LoVo (cell line): ENCODE measurements at regions not wholly inside any gene's neighbourhood (a gene's known extent, or its start where the extent isn't known, plus 50 kb on each side); places are given as distances from the start of the nearest gene placed in this dataset.

Experiments used
- DNase-seq: peaks from one replicate; pipeline ENCODE4 v3.0.0-alpha.2; 2016; ENCODE audit warnings: low spot score

DNA sequence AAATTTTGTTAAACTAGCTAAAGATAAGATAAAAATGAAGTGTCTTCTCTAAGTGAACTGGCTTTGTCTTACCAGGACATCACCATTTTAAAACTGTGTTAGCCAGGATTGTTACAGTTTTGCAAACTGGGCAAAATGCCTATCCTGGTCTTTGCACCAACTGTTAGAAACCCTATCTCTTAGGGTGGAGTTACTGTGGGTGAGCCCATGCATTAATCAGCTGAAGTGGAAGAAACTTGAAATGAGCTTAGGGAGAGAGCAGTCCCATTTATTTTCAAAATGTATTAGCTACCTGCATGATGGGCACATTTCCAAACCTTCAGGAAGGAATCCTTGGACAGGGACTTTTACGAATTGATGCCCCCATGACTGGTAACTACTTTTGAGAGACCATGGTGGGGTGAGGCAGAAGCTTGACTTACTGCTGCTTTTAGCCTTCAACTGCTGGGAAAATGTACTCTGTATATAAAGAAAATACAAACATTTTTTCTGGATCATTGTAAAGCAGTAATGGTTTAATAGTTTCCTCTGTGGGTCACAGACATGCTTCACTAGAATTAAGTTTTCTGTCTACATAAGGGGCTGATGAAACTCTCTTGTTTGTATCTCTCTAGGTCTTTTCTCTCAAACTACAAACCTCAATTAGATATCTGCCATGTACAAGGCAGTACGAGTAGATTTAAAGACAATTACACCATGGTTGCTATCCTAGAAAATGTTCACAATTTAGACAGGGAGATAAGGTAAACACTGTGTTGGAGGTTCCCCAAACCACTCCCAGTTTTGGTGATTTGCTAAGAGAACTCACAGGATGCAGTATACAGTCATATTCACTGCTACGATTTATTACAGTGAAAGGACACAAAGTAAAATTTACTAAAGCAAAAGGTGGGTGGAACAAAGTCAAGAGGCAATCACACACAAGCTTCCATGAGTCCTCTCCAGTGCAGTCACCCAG lies 321.4 kb upstream of the MMADHC start:
- DNase-seq, result no peak

DNA sequence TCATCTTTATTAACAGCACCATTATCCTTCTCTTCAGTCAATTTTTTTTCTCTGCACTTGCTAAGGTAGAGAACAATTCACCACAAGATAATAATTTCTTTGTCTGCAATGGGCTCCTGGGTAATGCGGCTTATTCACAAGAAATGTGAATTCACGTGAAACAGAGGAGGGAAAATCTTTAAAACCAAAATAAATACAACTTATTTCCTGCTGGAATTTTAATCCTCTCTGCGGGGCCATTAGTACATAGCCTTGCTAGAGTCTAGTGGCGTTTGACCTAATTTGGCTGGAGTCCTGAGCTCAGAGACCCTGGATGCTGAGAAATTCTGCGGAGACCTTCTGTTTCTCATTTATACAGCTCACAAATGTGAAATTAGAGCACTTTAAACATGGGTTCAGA lies 319.3 kb upstream of the MMADHC start:
- DNase-seq, result no peak

- no peak for DNase-seq
These were observed 317.0 kb upstream of the MMADHC start for GRCh38 chr2:149904352-149905175.

DNA sequence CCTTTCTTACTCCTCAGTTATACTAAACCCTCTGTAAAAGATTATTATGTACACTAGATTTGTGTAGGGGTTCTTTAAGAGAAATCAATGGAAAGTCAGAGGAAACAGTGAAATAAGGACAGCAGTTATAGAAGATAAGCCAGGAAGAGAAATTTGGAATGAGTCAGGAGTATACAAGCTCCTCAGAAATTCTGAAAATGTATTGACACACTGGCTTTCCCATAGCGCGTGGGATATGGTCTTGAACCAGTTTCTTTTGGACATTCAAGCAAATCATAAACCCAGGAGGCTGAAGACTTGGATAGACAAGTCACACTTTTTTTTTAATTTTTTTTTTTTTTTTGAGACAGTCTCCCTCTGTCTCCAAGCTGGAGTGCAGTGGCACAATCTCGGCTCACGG lies 316.1 kb upstream of the MMADHC start:
- no peak for DNase-seq

DNA sequence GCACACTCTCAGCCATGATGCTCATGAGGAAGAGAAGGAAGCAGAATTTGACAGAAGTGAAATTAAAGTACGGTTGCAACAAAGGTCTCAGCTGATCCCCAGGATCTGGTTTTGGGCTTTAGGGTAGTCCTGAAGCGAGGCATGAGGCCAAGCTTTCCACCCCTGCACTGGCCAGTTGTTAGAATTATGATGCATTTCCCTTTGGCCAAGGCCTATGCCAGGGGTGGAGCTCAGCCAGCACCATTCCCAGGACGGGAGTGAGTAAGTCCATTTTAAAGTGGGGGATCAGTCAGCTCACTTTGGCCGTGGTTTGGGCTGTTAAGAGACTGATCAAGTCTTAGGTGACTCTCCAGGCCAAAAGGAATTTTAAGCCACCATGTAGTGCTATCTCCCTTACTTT lies 314.5 kb upstream of the MMADHC start:
- DNase-seq, result no peak

DNA sequence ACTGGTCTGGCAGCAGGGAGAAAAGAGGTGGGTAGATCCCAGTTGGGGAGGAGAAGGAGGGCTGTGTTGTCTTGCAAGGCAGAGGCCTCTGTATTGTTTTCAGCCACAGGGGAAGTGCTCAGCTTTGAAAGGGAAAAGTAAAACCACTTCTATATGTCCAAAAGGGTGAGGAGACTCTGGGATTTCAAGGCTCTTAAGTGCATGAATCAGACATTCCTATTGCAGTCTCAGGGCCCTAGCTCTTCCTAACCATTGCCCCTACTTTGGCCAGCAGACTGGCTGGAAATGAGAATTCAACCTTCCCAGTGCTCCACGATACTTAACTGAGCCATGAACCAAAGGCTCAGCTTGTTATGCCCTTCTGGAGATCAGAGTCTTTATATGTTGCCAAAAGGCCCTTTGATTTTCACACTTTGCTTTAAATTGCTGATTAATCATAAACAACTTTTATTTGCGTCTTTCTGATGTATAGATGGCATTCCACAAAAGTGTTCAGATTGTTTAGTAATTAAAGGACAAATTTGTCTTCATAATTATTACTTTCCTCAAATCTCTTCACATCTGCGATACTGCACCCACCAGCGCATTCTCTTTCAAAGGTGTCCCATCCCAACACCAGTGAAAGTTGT lies 313.8 kb upstream of the MMADHC start:
- DNase-seq, result no peak

- DNase-seq, result no peak
These were observed 311.8 kb upstream of the MMADHC start for GRCh38 chr2:149899390-149899789.

DNA sequence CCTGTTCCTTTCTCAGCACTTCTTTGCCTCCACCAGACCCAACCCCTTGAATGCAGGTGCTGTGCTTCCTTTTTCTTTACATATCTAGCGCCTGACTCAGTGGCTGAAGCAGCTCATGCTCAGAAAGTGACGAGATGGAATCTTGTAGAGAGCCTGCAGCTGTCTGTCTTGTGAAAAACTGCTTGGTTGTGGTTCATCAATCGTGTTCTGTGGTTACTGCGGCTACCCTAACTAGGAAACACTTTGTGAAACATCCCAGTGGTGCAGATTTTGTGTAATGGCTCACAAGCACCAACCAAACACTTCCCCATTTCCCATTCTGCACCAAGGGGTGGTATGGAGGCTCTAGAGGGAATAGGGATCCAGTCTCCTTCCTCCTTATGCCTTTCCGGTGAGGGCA lies 307.2 kb upstream of the MMADHC start:
- no peak for DNase-seq

GRCh38 chr2:149894226-149894625 lies 306.7 kb upstream of the MMADHC start:
- DNase-seq, result no peak

DNA sequence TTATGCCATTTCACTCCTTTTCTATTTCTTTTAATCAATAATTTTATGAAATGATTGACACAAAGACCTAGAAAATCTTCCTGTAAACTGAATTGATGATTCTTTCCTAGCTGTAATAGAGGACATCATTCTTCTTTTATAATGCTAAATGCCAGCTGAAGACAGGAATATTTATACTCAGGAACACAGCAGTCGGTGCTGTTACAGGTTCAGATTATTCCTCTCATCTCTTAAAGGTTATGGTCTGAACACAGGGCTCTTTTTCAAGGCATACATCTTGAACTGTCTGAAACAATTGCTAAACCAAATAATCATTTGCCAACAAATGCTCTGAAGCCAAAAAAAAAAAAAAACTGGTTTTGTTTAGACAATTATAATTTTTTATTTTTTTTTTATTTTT lies 305.0 kb upstream of the MMADHC start:
- DNase-seq, result no peak

GRCh38 chr2:149885946-149886345 lies 298.4 kb upstream of the MMADHC start:
- no peak for DNase-seq

DNA sequence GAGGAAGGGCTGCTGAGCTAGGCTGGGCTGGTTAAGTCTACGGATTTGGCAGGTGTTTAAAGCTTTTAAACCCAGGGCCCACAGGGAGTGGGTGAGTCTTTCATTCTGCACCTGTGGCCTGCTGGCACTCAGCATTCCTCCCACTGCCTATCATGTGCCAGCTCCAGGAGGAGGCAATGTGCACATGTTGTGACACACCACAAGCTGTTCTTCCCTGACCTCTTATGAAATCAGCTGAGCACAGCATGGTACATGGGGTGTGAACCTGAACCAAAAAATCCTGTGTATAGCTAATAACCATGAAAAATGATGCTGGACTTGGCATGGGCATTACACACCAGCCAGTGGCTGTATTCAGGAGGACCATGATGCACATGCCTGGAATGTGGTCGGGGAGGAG lies 297.9 kb upstream of the MMADHC start:
- DNase-seq, result no peak

- no peak for DNase-seq
These were observed 297.3 kb upstream of the MMADHC start for GRCh38 chr2:149884871-149885270.

DNA sequence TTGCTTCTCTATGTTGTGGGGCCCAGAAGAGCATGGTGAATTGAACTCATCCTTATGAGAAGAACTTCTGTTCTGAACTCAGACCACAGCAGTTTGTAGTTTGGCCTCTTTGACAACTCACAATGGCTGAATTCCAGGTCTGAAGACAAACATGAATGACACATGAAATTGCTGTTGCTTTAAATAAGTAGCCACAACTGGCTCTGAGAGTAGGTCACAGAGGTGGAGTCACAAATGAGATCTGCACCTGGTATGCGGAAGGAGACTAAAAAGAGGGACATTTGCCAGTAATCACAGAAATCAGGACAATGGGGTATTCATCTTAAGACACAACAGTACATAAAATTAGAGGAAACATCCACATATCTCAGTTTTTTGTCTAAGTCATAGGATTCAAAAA lies 290.3 kb upstream of the MMADHC start:
- peak; percentile 37 for DNase-seq

- DNase-seq, result no peak
These were observed 289.5 kb upstream of the MMADHC start for GRCh38 chr2:149877074-149877473.

- no peak for DNase-seq
These were observed 286.4 kb upstream of the MMADHC start for GRCh38 chr2:149873936-149874335.

DNA sequence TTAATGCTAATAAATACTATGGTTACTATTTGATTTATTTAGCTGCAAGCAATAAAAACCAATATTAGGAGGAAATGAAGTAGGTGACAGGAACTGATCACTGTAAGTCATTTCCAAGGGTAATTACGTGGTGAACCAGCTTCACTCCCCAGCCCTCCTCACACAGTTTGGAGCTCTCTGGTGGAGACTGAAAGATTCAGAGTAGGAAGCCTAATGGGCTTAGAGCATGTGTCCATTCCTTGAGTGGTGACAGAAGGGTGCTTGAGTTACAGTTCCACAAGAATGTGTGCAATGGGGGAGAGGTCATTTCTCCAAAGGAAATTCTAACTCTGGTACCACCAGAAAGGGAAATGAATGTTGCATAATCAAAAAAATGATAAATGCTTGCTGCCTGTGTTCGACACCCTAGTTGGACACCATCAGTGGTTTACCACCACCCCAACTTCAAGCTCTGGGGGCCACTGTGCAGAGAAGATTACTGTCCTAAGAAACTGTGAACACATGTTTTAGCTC lies 285.1 kb upstream of the MMADHC start:
- no peak for DNase-seq

DNA sequence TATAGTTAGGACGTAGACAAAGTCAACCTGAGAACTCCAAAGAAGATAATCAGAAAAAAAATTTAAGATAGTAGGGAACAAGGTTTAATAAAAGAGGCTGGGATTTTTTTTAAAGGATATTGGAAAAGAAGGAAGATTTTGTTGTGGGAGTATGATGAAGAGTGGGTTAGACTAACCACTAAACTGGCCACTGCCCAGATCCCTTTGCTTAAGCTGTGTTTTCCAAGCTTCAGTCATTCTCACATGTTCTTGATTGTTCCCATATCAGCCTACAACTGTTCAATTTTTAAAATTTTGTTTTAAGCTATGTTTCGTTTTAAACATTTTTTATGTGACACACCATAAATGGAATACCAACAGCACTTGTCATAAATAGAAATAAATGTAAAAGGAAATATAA lies 284.5 kb upstream of the MMADHC start:
- DNase-seq, result no peak

GRCh38 chr2:149871091-149871885 lies 283.7 kb upstream of the MMADHC start:
- DNase-seq, result no peak

GRCh38 chr2:149863227-149863626 lies 275.7 kb upstream of the MMADHC start:
- DNase-seq, result no peak

DNA sequence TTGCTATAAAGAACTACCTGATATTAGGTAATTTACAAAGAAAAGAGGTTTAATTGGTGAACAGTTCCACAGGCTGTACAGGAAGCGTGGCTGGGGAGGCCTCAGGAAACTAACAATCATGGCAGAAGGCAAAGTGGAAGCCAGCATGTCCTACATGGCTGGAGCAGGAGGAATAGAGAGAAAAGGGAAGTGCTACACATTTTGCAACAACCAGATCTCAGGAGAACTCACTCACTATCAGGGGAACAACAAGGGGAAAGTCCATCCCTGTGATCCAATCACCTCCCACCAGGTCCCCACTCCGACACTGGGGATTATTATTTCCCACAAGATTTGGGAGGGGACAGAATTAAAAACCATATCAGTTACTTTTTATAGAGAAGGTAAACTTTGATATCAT lies 273.5 kb upstream of the MMADHC start:
- DNase-seq, result no peak
